Mesenchymal stem cell (in vitro differentiated cells and primary cell): ENCODE measurements at regions not wholly inside any gene's neighbourhood (a gene's known extent, or its start where the extent isn't known, plus 50 kb on each side); places are given as distances from the start of the nearest gene placed in this dataset.

Experiments used
- DNase-seq: peaks from one replicate; pipeline ENCODE4 v3.0.0-alpha.2; 2013
- H2AFZ ChIP-seq: one replicate; pipeline ENCODE4 v1.6.1; 2013; ENCODE audit warnings: low read depth, mild to moderate bottlenecking, control low read depth, inconsistent platforms, low read length, moderate library complexity
- H2AK5ac ChIP-seq: 2 replicates; pipeline ENCODE4 v1.6.1; 2013; ENCODE audit warnings: low read length, moderate library complexity, mild to moderate bottlenecking, inconsistent platforms; ENCODE audit not compliant: severe bottlenecking
- H2BK120ac ChIP-seq: one replicate; pipeline ENCODE4 v1.6.1; 2013; ENCODE audit warnings: low read depth, mild to moderate bottlenecking, inconsistent platforms, low read length, moderate library complexity
- H2BK12ac ChIP-seq, 2 experiments: one replicate each; pipeline ENCODE4 v1.6.1; 2013; ENCODE audit warnings: inconsistent platforms in 2 of 2, low read length in 2 of 2, mild to moderate bottlenecking in 2 of 2, moderate library complexity in 2 of 2, control low read depth in 1 of 2
- H2BK15ac ChIP-seq: one replicate; pipeline ENCODE4 v1.6.1; 2013; ENCODE audit warnings: mild to moderate bottlenecking, low read depth, inconsistent platforms; ENCODE audit not compliant: poor library complexity, severe bottlenecking
- H2BK5ac ChIP-seq: 2 replicates; pipeline ENCODE4 v1.6.1; 2013; ENCODE audit warnings: low read depth, mild to moderate bottlenecking, low read length, control low read depth, inconsistent platforms; ENCODE audit not compliant: poor library complexity, severe bottlenecking
- H3K14ac ChIP-seq, 2 experiments: one replicate each; pipeline ENCODE4 v1.6.1; 2013; ENCODE audit warnings: inconsistent platforms in 2 of 2, low read length in 2 of 2, control low read depth in 1 of 2, mild to moderate bottlenecking in 1 of 2, moderate library complexity in 1 of 2
- H3K18ac ChIP-seq, 2 experiments: one replicate each; pipeline ENCODE4 v1.6.1; 2013; ENCODE audit warnings: inconsistent platforms in 2 of 2, low read length in 2 of 2, control low read depth in 1 of 2, low read depth in 1 of 2, mild to moderate bottlenecking in 1 of 2
- H3K23ac ChIP-seq, 2 experiments: one replicate each; pipeline ENCODE4 v1.6.1; 2013; ENCODE audit warnings: inconsistent platforms in 2 of 2, low read length in 2 of 2, mild to moderate bottlenecking in 2 of 2, moderate library complexity in 2 of 2, control low read depth in 1 of 2
- H3K27ac ChIP-seq: 2 replicates; pipeline ENCODE4 v1.5.1; 2013; ENCODE audit warnings: mild to moderate bottlenecking, moderate library complexity, low read length, control low read depth, inconsistent platforms; ENCODE audit not compliant: poor library complexity, severe bottlenecking
- H3K27me3 ChIP-seq, 2 experiments: 2 replicates each; pipeline versions ENCODE4 v1.6.1 to v1.7.0; 2013; ENCODE audit warnings: low read length in 2 of 2, mild to moderate bottlenecking in 2 of 2, moderate library complexity in 2 of 2, control low read depth in 1 of 2, inconsistent platforms in 1 of 2; ENCODE audit not compliant: control insufficient read depth in 1 of 2, insufficient read depth in 1 of 2
- H3K36me3 ChIP-seq, 2 experiments: 2 replicates each; pipeline versions ENCODE4 v1.6.1 to v1.7.0; 2013; ENCODE audit warnings: low read length in 2 of 2, control low read depth in 1 of 2, inconsistent platforms in 1 of 2, low read depth in 1 of 2, mild to moderate bottlenecking in 1 of 2; ENCODE audit not compliant: insufficient read depth in 2 of 2, control insufficient read depth in 1 of 2
- H3K4ac ChIP-seq, 2 experiments: one replicate each; pipeline ENCODE4 v1.6.1; 2013; ENCODE audit warnings: inconsistent platforms in 2 of 2, low read length in 2 of 2, mild to moderate bottlenecking in 2 of 2, moderate library complexity in 2 of 2, control low read depth in 1 of 2, low read depth in 1 of 2
- H3K4me1 ChIP-seq: 2 replicates; pipeline ENCODE4 v1.6.1; 2013; ENCODE audit warnings: low read depth, low read length, control low read depth; ENCODE audit not compliant: control insufficient read depth, insufficient read depth
- H3K4me2 ChIP-seq: 2 replicates; pipeline ENCODE4 v1.6.1; 2013; ENCODE audit warnings: low read length, mild to moderate bottlenecking, inconsistent platforms; ENCODE audit not compliant: poor library complexity, severe bottlenecking
- H3K4me3 ChIP-seq, 2 experiments: 2 replicates each; pipeline versions ENCODE4 v1.5.1 to v1.7.0; 2013; ENCODE audit warnings: low read length in 2 of 2, mild to moderate bottlenecking in 2 of 2, control low read depth in 1 of 2, low read depth in 1 of 2; ENCODE audit not compliant: insufficient read depth in 1 of 2
- H3K79me1 ChIP-seq: replicated peaks from 2 replicates; pipeline ENCODE4 v1.6.1; 2013; ENCODE audit warnings: mild to moderate bottlenecking, control low read depth, low read length, inconsistent platforms; ENCODE audit not compliant: poor library complexity, severe bottlenecking
- H3K9ac ChIP-seq: 2 replicates; pipeline ENCODE4 v1.7.0; 2013; ENCODE audit warnings: mild to moderate bottlenecking, low read length, moderate library complexity
- H3K9me3 ChIP-seq: 2 replicates; pipeline ENCODE4 v1.7.0; 2013; ENCODE audit warnings: mild to moderate bottlenecking, low read length; ENCODE audit not compliant: control insufficient read depth
- H4K8ac ChIP-seq: one replicate; pipeline ENCODE4 v1.6.1; 2013; ENCODE audit warnings: inconsistent platforms, mild to moderate bottlenecking, low read length, moderate library complexity
- H4K91ac ChIP-seq: one replicate; pipeline ENCODE4 v1.6.1; 2013; ENCODE audit warnings: mild to moderate bottlenecking, low read length, inconsistent platforms
- WGBS: methylation state at CpG from one replicate; pipeline ENCODE4 v1.1.7; 2013; ENCODE audit warnings: mixed read lengths; 5-methylcytosine and 5-hydroxymethylcytosine counted together

DNA sequence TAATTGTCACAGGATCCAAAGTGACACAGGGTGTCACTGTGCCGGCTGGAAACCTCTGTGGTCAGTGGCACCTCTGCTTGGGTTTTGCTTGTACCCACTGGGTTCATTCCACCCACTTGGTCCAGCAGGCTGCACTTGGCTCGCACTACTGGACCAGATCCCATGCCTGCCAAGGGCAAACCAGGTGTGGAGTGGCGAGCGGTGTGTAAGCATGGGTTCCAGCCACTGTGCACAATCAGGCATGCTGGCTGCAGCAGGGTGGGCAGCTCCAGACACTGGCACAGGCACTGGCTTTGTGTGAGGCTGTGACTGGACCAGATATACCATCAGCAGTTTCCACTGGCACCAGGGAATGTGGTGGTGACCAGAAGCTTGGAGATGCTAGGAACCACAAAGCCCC lies 261.4 kb downstream of the KCNA4 start:
- Histone ChIP-seq H3K9ac (no peak overlapping the region), H3K4ac (no peak overlapping the region), H3K4me1 (no peaks in the 10 kb centered on the region), H3K14ac (no peak overlapping the region), H3K23ac (no peak overlapping the region), H4K91ac (no peak overlapping the region), H3K9me3 (no peaks in the 10 kb centered on the region), H3K18ac (no peak overlapping the region), H3K79me1 (no peaks in the 10 kb centered on the region), H3K36me3 (no peaks in the 10 kb centered on the region), H4K8ac (no peak overlapping the region), H3K4me2 (no peak overlapping the region), H2BK12ac (no peak overlapping the region), H2BK5ac (no peak overlapping the region), H2BK120ac (no peak overlapping the region), H2BK15ac (no peak overlapping the region), H2AFZ (no peak overlapping the region), H3K27ac (no peak overlapping the region), H2AK5ac (no peak overlapping the region), H3K27me3 (no peaks in the 10 kb centered on the region), H3K4me3 (no peak overlapping the region)
- DNase-seq, result no peak
- 83% methylated on average over 4 of the region's 4 CpGs for WGBS

DNA sequence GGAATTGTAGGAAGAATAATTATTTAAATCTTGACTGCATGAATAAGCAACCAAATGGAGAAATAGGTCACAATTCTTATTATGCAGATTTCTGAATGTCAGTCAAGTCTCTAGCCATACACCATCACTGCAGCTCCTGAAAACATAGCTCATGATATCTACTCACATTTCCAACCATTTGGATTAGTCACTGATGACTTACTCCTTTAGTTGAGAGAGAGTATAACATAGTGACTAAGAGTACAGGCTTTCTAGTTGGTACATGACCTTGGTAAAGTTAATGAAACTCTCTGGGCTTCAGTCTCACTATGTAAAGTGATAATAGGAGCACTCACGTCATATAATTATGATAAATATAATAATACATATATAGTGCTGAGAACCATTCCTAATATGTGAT lies 265.2 kb downstream of the KCNA4 start:
- H2BK5ac ChIP-seq, result no peak overlapping the region
- no peak overlapping the region for H2BK120ac ChIP-seq
- H3K18ac ChIP-seq, result no peak overlapping the region
- no peak overlapping the region for H2AK5ac ChIP-seq
- no peak overlapping the region for H3K4me2 ChIP-seq
- no peak overlapping the region for H3K9ac ChIP-seq
- no peak overlapping the region for H3K14ac ChIP-seq
- WGBS, result no CpG with 5 or more reads among the region's 1 CpG
- H2BK15ac ChIP-seq, result no peak overlapping the region
- H3K36me3 ChIP-seq, result no peaks in the 10 kb centered on the region
- no peak overlapping the region for H3K27ac ChIP-seq
- no peak overlapping the region for H4K91ac ChIP-seq
- H3K4ac ChIP-seq, result no peak overlapping the region
- no peak overlapping the region for H2BK12ac ChIP-seq
- no peak overlapping the region for H3K23ac ChIP-seq
- H3K4me1 ChIP-seq, result no peaks in the 10 kb centered on the region
- no peak for DNase-seq
- no peaks in the 10 kb centered on the region for H3K9me3 ChIP-seq
- no peaks in the 10 kb centered on the region for H3K27me3 ChIP-seq
- no peak overlapping the region for H2AFZ ChIP-seq
- no peak overlapping the region for H4K8ac ChIP-seq
- no peaks in the 10 kb centered on the region for H3K79me1 ChIP-seq
- H3K4me3 ChIP-seq, result no peak overlapping the region

DNA sequence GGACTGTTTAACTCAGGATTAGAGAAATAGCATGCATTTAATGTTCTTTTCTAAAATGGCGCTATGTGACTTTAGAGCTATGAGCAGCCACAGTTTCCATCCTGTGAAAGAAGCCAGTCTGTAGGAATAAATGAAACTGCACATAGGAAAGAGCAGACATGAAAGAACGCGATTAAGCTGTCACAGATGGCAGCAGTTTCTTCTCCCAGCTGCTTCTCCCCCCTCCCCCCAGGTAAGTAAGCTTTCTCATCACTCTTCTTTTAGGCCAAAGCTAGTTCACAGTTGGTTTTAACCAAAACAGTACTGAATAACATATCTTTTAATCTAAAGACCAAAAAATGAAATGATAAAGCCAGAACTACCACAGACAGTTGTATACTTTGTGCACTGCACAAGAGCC lies 266.4 kb downstream of the KCNA4 start:
- no peak overlapping the region for H3K14ac ChIP-seq
- H3K36me3 ChIP-seq, result no peaks in the 10 kb centered on the region
- no peak overlapping the region for H3K9ac ChIP-seq
- no peak overlapping the region for H3K4me2 ChIP-seq
- H3K4me3 ChIP-seq, result no peak overlapping the region
- H2AK5ac ChIP-seq, result no peak overlapping the region
- no peak overlapping the region for H3K4ac ChIP-seq
- no peak overlapping the region for H4K91ac ChIP-seq
- DNase-seq, result no peak
- no peaks in the 10 kb centered on the region for H3K27me3 ChIP-seq
- no peak overlapping the region for H3K18ac ChIP-seq
- no peak overlapping the region for H2BK120ac ChIP-seq
- H4K8ac ChIP-seq, result no peak overlapping the region
- H3K79me1 ChIP-seq, result no peaks in the 10 kb centered on the region
- WGBS, result 86% methylated on average over 3 of the region's 3 CpGs
- H2AFZ ChIP-seq, result no peak overlapping the region
- H3K4me1 ChIP-seq, result no peaks in the 10 kb centered on the region
- no peak overlapping the region for H2BK15ac ChIP-seq
- no peaks in the 10 kb centered on the region for H3K9me3 ChIP-seq
- H2BK12ac ChIP-seq, result no peak overlapping the region
- no peak overlapping the region for H3K23ac ChIP-seq
- H3K27ac ChIP-seq, result no peak overlapping the region
- H2BK5ac ChIP-seq, result no peak overlapping the region

DNA sequence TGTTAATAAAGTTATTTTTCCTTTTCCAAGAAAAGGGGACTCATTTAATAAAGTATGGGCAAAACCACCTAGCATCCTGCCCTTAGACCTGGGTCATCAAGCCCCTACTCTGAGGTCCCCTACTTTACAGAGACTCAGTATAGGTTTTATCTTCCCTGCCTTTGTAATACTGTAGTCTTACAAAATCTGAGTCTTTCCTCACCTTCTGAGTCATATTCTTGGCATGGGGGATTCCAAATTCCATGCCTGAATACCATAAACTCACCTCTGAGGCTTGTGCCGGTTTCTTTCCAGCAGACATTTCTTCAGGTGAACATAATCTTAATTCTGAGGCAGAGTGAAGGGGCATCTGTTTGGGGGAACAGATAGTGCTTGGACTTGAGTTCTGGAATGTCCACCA lies 282.5 kb downstream of the KCNA4 start:
- Histone ChIP-seq H2AK5ac (no peak overlapping the region), H2BK120ac (no peak overlapping the region), H2BK12ac (no peak overlapping the region), H3K4me2 (no peak overlapping the region), H3K18ac (no peak overlapping the region), H3K4me3 (no peak overlapping the region), H2BK5ac (no peak overlapping the region), H4K91ac (no peak overlapping the region), H2BK15ac (no peak overlapping the region), H3K36me3 (no peaks in the 10 kb centered on the region), H3K27me3 (no peaks in the 10 kb centered on the region), H3K27ac (no peak overlapping the region), H3K14ac (no peak overlapping the region), H3K9ac (no peak overlapping the region), H3K79me1 (no peaks in the 10 kb centered on the region), H3K4ac (no peak overlapping the region), H3K9me3 (no peaks in the 10 kb centered on the region), H3K4me1 (no peaks in the 10 kb centered on the region), H4K8ac (no peak overlapping the region), H2AFZ (no peak overlapping the region), H3K23ac (no peak overlapping the region)
- WGBS, result 67% methylated on average over 1 of the region's 1 CpG
- no peak for DNase-seq
